LNCAP (cell line): ENCODE measurements at regions not wholly inside any gene's neighbourhood (a gene's known extent, or its start where the extent isn't known, plus 50 kb on each side); places are given as distances from the start of the nearest gene placed in this dataset.

Experiments
- CTCF ChIP-seq: fragments of 450-650 bp; IDR thresholded peaks from 2 replicates; pipeline ENCODE4 v1.5.1; 2017; ENCODE audit warnings: mild to moderate bottlenecking

- TF ChIP-seq CTCF: no peak
Measured at GRCh38 chr11:69227271-69227670, 66.7 kb upstream of the MYEOV start.

- no peak for TF ChIP-seq CTCF
Measured at GRCh38 chr11:69229511-69229910, 64.4 kb upstream of the MYEOV start.

- TF ChIP-seq CTCF: no peak
Measured at GRCh38 chr11:69230856-69231425, 63.0 kb upstream of the MYEOV start.

- no peak for TF ChIP-seq CTCF
Measured at GRCh38 chr11:69231466-69232018, 62.4 kb upstream of the MYEOV start.

GRCh38 chr11:69232821-69233743 is 60.9 kb upstream of the MYEOV start:
- TF ChIP-seq CTCF: no peak

GRCh38 chr11:69233744-69234570 is 60.0 kb upstream of the MYEOV start:
- no peak for TF ChIP-seq CTCF
